Endothelial cell of umbilical vein (primary cell): ENCODE measurements at regions not wholly inside any gene's neighbourhood (a gene's known extent, or its start where the extent isn't known, plus 50 kb on each side); places are given as distances from the start of the nearest gene placed in this dataset.

Source experiments
- BruUV-seq: library from RNA; stranded (reverse); fragments of 400-500 nt; replicated peaks from 2 replicates; lab custom pipeline; 2021; lab: Mats Ljungman, UMichigan
- CTCF ChIA-PET: fragments of 300-600, 350-600 bp; sonication (Branson Sonifier 250); formaldehyde crosslinking; loops from one replicate; lab custom pipeline; 2021; ENCODE audit warnings: antibody characterized with exemption, inconsistent platforms; lab: Charles Lee
- POLR2A ChIA-PET: fragments of 300-600, 350-600 bp; sonication (Branson Sonifier 250); formaldehyde crosslinking; loops from one replicate; lab custom pipeline; 2021; ENCODE audit warnings: antibody characterized with exemption, inconsistent platforms; lab: Charles Lee
- DNase-seq: peaks from one replicate; pipeline ENCODE4 v3.0.0-alpha.2; 2011; ENCODE audit warnings: low read depth, low spot score
- FAIRE-seq: peaks from 2 replicates; lab custom pipeline; 2011; peaks lifted over from hg19 to GRCh38; lab: Jason Lieb, UNC
- H2AFZ ChIP-seq: 2 replicates; pipeline ENCODE4 v1.6.0; 2012; ENCODE audit warnings: low read depth, low read length, control low read depth, inconsistent platforms
- H3K27ac ChIP-seq: 2 replicates; pipeline ENCODE4 v1.5.1; 2011; ENCODE audit warnings: low read depth, mild to moderate bottlenecking, control low read depth, low read length, moderate library complexity; ENCODE audit not compliant: insufficient read depth
- H3K27me3 ChIP-seq, 2 experiments: 2 replicates each; pipeline versions ENCODE4 v1.6.0 to v1.6.1; 2011; ENCODE audit warnings: low read length in 2 of 2, mixed read lengths in 1 of 2; ENCODE audit not compliant: control insufficient read depth in 2 of 2, insufficient read depth in 2 of 2
- H3K36me3 ChIP-seq, 2 experiments: 2 replicates in 1 of 2; 3 replicates in 1 of 2; pipeline ENCODE4 v1.5.1; 2011; ENCODE audit warnings: low read length in 2 of 2, mild to moderate bottlenecking in 1 of 2, moderate library complexity in 1 of 2; ENCODE audit not compliant: control insufficient read depth in 2 of 2, insufficient read depth in 2 of 2; ENCODE audit errors: extremely low read depth in 1 of 2
- H3K4me1 ChIP-seq: 3 replicates; pipeline ENCODE4 v1.5.1; 2011; ENCODE audit warnings: mild to moderate bottlenecking, low read length; ENCODE audit not compliant: control insufficient read depth, insufficient read depth; ENCODE audit errors: extremely low read depth
- H3K4me2 ChIP-seq: 2 replicates; pipeline ENCODE4 v1.6.1; 2011; ENCODE audit warnings: low read length, control low read depth, mixed read lengths; ENCODE audit not compliant: insufficient read depth
- H3K4me3 ChIP-seq, 3 experiments: fragments of 200-600 bp in 1 of 3; sonication (generic), shearing (Covaris generic) in 1 of 3; replicated peaks in 1 of 3; 2 replicates each; pipeline ENCODE4 v1.5.1; 2011 to 2016; ENCODE audit warnings: control low read depth in 3 of 3, low read length in 3 of 3, mild to moderate bottlenecking in 2 of 3, inconsistent platforms in 1 of 3, low read depth in 1 of 3, moderate library complexity in 1 of 3; ENCODE audit not compliant: insufficient read depth in 1 of 3
- H3K79me2 ChIP-seq: 2 replicates; pipeline ENCODE4 v1.6.0; 2012; ENCODE audit warnings: low read length, inconsistent platforms; ENCODE audit not compliant: control insufficient read depth, insufficient read depth
- H3K9ac ChIP-seq: replicated peaks from 2 replicates; pipeline ENCODE3; 2011; ENCODE audit warnings: low read length, control low read depth; ENCODE audit not compliant: insufficient read depth; ENCODE audit errors: extremely low read depth
- H3K9me1 ChIP-seq: replicated peaks from 3 replicates; pipeline ENCODE4 v1.6.0; 2011; ENCODE audit warnings: mild to moderate bottlenecking, low read length; ENCODE audit not compliant: control insufficient read depth, insufficient read depth; ENCODE audit errors: extremely low read depth
- H3K9me3 ChIP-seq: replicated peaks from 2 replicates; pipeline ENCODE4 v1.5.1; 2012; ENCODE audit warnings: low read length, inconsistent platforms; ENCODE audit not compliant: control insufficient read depth, insufficient read depth
- H4K20me1 ChIP-seq: replicated peaks from 2 replicates; pipeline ENCODE3; 2011; ENCODE audit warnings: mild to moderate bottlenecking, low read length; ENCODE audit not compliant: control insufficient read depth, insufficient read depth; ENCODE audit errors: extremely low read depth
- EZH2 ChIP-seq: IDR thresholded peaks from 2 replicates; pipeline ENCODE4 v1.6.1; 2012; ENCODE audit warnings: borderline replicate concordance, low read depth, mild to moderate bottlenecking, moderate library complexity, low read length, inconsistent platforms; ENCODE audit not compliant: severe bottlenecking
- FOS ChIP-seq: IDR thresholded peaks from 2 replicates; pipeline ENCODE4 v1.6.1; 2011; ENCODE audit warnings: mild to moderate bottlenecking, low read length, moderate library complexity, borderline replicate concordance; ENCODE audit not compliant: insufficient read depth
- GATA2 ChIP-seq: IDR thresholded peaks from 2 replicates; pipeline ENCODE4 v1.7.0; 2011; ENCODE audit warnings: low read depth, mild to moderate bottlenecking, moderate library complexity, mixed read lengths, low read length; ENCODE audit not compliant: insufficient read length, insufficient read depth
- JUN ChIP-seq: IDR thresholded peaks from 2 replicates; pipeline ENCODE4 v1.6.1; 2011; ENCODE audit warnings: borderline replicate concordance, low read depth; ENCODE audit not compliant: insufficient read length, insufficient read depth
- MYC ChIP-seq: IDR thresholded peaks from one replicate; pipeline ENCODE4 v1.6.1; 2011; ENCODE audit warnings: mild to moderate bottlenecking, low read depth, low read length
- POLR2A ChIP-seq: IDR thresholded peaks from 2 replicates; pipeline ENCODE4 v1.6.1; 2012; ENCODE audit warnings: low read depth, mild to moderate bottlenecking, control low read depth, low read length
- POLR2AphosphoS5 ChIP-seq: IDR thresholded peaks from 2 replicates; pipeline ENCODE4 v1.6.1; 2012; ENCODE audit warnings: low read depth, mild to moderate bottlenecking, control low read depth, low read length, moderate library complexity; ENCODE audit not compliant: insufficient read depth
- dilution Hi-C: fragments of 300-500 bp; cut with MboI; formaldehyde crosslinking; loops from one replicate; pipeline ENCODE4 v1.15.0; 2019; ENCODE audit warnings: low sequenced_read_pairs; ENCODE audit not compliant: extremely low pct_ligation_motif_present
- intact Hi-C: fragments of 100-400 bp; cut with micrococcal nuclease; formaldehyde crosslinking; loops from one replicate; pipeline ENCODE4 v1.10.0; 2022
- TF ChIP-seq, protein P1 (sequence below): IDR thresholded peaks from 2 replicates; pipeline ENCODE4 v1.6.1; 2011; ENCODE audit not compliant: insufficient read depth, insufficient read length
- TF ChIP-seq, protein P2 (sequence below), 2 donors: IDR thresholded peaks; 1 replicate in 1 of 2; 2 replicates in 1 of 2; pipeline ENCODE4 v1.5.1; 2011; ENCODE audit warnings: low read length in 2 of 2, mild to moderate bottlenecking in 2 of 2, moderate library complexity in 2 of 2, control low read depth in 1 of 2, inconsistent platforms in 1 of 2, low read depth in 1 of 2; ENCODE audit not compliant: insufficient read depth in 1 of 2; ENCODE audit errors: extremely low read depth in 1 of 2

DNA sequence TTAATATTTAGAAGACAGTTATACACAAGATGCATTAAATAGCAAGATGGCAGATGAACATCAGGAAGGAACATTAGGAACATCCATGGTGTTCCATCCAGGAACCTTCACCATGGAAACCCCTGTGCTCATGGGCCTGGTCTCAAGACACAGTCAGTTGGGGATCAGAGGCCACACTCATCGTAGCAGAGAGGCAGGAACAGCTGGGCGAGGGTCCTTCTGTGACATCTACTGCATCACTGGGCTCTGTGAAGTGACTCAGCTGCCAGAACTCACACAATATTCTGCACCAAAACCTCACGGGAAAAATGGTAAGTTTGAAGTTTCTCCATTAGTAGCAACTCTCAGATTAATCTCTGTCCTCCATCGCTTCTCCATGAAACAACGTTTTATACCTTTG is 356.6 kb downstream of the PREX1 start:
- Histone ChIP-seq H3K79me2 (no peaks in the 10 kb centered on the region), H3K9ac (no peak overlapping the region), H3K4me3 (no peak overlapping the region), H2AFZ (no peak overlapping the region), H3K4me2 (no peak overlapping the region), H4K20me1 (no peaks in the 10 kb centered on the region), H3K9me1 (no peaks in the 10 kb centered on the region), H3K4me1 (no peaks in the 10 kb centered on the region), H3K9me3 (no peaks in the 10 kb centered on the region), H3K27me3 (no peaks in the 10 kb centered on the region), H3K36me3 (no peaks in the 10 kb centered on the region), H3K27ac (no peak overlapping the region)
- TF ChIP-seq, protein P1, sequence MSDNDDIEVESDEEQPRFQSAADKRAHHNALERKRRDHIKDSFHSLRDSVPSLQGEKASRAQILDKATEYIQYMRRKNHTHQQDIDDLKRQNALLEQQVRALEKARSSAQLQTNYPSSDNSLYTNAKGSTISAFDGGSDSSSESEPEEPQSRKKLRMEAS, result no peak
- no peak for TF ChIP-seq POLR2A
- no peak for FAIRE-seq
- intact Hi-C loops, result no loop called here
- dilution Hi-C loops, result no loop called here
- CTCF ChIA-PET, result interaction anchor here (2.1 kb wide), 1 partner anchor 149 kb away, joined by 7 read pairs; no protein-coding TSS in a partner anchor
- BruUV-seq, result no TSS peak
- DNase-seq, result no peak
- POLR2A ChIA-PET, result no interaction called here

DNA sequence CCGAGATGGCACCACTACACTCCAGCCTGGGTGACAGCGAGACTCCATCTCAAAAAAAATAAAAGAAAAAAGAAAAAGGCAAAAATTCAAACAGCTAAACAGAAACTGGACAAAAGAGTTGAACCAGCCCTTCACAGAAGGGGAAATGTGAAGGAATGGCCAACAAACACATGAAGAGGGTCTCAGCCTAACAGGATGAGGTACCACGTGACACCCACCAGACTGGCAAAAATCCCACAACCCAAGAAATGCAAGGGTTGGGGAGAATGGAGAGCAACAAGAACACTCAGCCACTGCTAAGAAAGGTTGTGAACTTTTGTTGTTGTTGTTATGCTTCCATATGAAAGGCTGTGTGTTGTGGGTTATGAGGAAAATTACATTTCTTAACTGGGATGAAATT is 357.7 kb downstream of the PREX1 start:
- no peaks in the 10 kb centered on the region for H3K27me3 ChIP-seq
- no peak overlapping the region for H3K9ac ChIP-seq
- no peak overlapping the region for H3K27ac ChIP-seq
- TF ChIP-seq POLR2A, result no peak
- TF ChIP-seq MYC, result no peak
- TF ChIP-seq, protein P2, sequence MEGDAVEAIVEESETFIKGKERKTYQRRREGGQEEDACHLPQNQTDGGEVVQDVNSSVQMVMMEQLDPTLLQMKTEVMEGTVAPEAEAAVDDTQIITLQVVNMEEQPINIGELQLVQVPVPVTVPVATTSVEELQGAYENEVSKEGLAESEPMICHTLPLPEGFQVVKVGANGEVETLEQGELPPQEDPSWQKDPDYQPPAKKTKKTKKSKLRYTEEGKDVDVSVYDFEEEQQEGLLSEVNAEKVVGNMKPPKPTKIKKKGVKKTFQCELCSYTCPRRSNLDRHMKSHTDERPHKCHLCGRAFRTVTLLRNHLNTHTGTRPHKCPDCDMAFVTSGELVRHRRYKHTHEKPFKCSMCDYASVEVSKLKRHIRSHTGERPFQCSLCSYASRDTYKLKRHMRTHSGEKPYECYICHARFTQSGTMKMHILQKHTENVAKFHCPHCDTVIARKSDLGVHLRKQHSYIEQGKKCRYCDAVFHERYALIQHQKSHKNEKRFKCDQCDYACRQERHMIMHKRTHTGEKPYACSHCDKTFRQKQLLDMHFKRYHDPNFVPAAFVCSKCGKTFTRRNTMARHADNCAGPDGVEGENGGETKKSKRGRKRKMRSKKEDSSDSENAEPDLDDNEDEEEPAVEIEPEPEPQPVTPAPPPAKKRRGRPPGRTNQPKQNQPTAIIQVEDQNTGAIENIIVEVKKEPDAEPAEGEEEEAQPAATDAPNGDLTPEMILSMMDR (IDR thresholded peaks at IDR 0.05; ENCODE audit: extremely low read depth in 1 of 2, insufficient read depth in 1 of 2, low read depth in 1 of 2, low read length in 2 of 2), result no peak
- TF ChIP-seq EZH2, result no peak
- no peak for TF ChIP-seq JUN
- TF ChIP-seq, protein P1, result no peak
- TF ChIP-seq POLR2AphosphoS5, result no peak
- TF ChIP-seq FOS, result no peak
- TF ChIP-seq GATA2, result no peak
- H4K20me1 ChIP-seq, result no peaks in the 10 kb centered on the region
- intact Hi-C loops, result no loop called here
- ChIA-PET POLR2A (no interaction called here), CTCF (no interaction called here)
- no peak overlapping the region for H3K4me2 ChIP-seq
- BruUV-seq, result no TSS peak
- no peak overlapping the region for H3K4me3 ChIP-seq
- no peaks in the 10 kb centered on the region for H3K79me2 ChIP-seq
- H3K9me3 ChIP-seq, result no peaks in the 10 kb centered on the region
- H3K9me1 ChIP-seq, result no peaks in the 10 kb centered on the region
- H3K36me3 ChIP-seq, result no peaks in the 10 kb centered on the region
- H3K4me1 ChIP-seq, result no peaks in the 10 kb centered on the region
- dilution Hi-C loops, result no loop called here
- no peak overlapping the region for H2AFZ ChIP-seq
- FAIRE-seq (no peak), DNase-seq (no peak)
